Mucosa of descending colon (tissue), 3 donors: ENCODE measurements at regions not wholly inside any gene's neighbourhood (a gene's known extent, or its start where the extent isn't known, plus 50 kb on each side); places are given as distances from the start of the nearest gene placed in this dataset.
"Not testable (repeated sequence)": the region's sequence is repeated elsewhere in the genome, so short reads cannot be mapped to it uniquely, and the experiment has no call there.

Source experiments
- ATAC-seq: fragments of 200-7000 bp; cut with Tn5 transposase; one replicate; pipeline ENCODE4 v1.9.1; 2020; ENCODE audit warnings: mild to moderate bottlenecking, moderate library complexity
- DNase-seq, 3 donors: peaks; one replicate each; pipeline ENCODE4 v3.0.0-alpha.2; 2020
- H3K36me3 ChIP-seq: fragments of 200-600 bp; one replicate; pipeline ENCODE4 v1.8.0; 2021; ENCODE audit warnings: low read depth, mild to moderate bottlenecking
- H3K4me1 ChIP-seq: fragments of 200-600 bp; one replicate; pipeline ENCODE4 v1.8.0; 2021; ENCODE audit warnings: low read depth, mild to moderate bottlenecking
- H3K4me3 ChIP-seq: fragments of 200-600 bp; one replicate; pipeline ENCODE4 v1.8.0; 2021; ENCODE audit warnings: mild to moderate bottlenecking
- H3K9me3 ChIP-seq: fragments of 200-600 bp; one replicate; pipeline ENCODE4 v1.8.0; 2021; ENCODE audit warnings: mild to moderate bottlenecking
- intact Hi-C, 2 donors: fragments of 100-400 bp; cut with DNase I in 1 of 2; cut with micrococcal nuclease in 1 of 2; formaldehyde crosslinking; loops; one replicate each; pipeline versions ENCODE4 v1.11.0 to v1.11.1; 2022; cut with DNase I, micrococcal nuclease
- TF ChIP-seq, protein P1 (sequence below): fragments of 200-600 bp; IDR thresholded peaks from one replicate; pipeline ENCODE4 v1.8.0; 2022; ENCODE audit warnings: antibody characterized with exemption, mild to moderate bottlenecking
- donor health status: DM: no; HTN: no; CAD: no; lungs with moderate emphysema.
- donor health status: DM: no; HTN: no; CAD: no.
- donor health status: DM: no; HTN: yes; CAD: no.

DNA sequence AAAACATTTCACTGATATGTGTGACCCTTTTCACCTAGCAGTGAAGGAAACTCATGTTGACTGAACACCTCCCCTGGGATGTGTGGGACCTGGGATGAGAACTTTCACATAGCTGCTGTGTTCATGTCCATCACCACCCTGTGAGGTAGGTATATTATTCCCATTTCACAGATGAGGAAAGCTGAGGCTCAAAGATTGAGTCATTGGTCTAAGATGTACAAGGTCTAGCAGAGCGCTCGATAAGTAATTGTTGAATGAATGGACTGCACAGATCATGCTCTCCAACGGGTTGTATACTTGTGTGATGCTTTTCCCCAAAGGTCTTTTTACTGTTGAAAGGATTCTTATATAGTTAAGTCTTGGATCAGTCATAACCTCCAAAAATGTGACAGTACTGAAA lies 75.6 kb upstream of the TSC22D1 start:
- intact Hi-C loops: no loop called here

DNA sequence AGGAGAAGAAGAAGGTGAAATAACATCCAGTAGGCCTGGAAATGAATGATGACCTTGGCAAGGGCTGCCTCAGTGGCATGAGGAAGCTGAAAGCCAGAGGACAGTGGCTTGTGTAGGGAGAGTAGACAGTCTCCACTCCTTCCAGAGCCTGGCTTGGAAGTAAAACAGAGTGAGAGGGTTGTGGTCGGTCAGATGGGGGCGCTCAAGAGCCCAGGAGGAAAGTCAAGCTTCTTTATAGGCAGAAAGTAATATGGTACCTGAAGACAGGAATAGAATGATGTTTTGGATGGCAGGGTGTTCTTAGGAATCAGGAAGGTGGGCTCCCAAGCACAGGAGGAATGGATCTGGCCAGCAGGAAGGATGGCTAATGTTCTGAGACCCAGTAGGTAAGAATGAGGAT lies 75.1 kb upstream of the TSC22D1 start:
- DNase-seq: no peak
- Histone ChIP-seq H3K4me3 (no peak overlapping the region), H3K36me3 (no peaks in the 10 kb centered on the region), H3K9me3 (no peaks in the 10 kb centered on the region), H3K4me1 (no peaks in the 10 kb centered on the region)
- ATAC-seq: no peak
- intact Hi-C loops: no loop called here
- TF ChIP-seq, protein P1, sequence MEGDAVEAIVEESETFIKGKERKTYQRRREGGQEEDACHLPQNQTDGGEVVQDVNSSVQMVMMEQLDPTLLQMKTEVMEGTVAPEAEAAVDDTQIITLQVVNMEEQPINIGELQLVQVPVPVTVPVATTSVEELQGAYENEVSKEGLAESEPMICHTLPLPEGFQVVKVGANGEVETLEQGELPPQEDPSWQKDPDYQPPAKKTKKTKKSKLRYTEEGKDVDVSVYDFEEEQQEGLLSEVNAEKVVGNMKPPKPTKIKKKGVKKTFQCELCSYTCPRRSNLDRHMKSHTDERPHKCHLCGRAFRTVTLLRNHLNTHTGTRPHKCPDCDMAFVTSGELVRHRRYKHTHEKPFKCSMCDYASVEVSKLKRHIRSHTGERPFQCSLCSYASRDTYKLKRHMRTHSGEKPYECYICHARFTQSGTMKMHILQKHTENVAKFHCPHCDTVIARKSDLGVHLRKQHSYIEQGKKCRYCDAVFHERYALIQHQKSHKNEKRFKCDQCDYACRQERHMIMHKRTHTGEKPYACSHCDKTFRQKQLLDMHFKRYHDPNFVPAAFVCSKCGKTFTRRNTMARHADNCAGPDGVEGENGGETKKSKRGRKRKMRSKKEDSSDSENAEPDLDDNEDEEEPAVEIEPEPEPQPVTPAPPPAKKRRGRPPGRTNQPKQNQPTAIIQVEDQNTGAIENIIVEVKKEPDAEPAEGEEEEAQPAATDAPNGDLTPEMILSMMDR: no peak

More for the DNA sequence above, 75.6 kb upstream of the TSC22D1 start:
- no peak for DNase-seq
- Histone ChIP-seq H3K4me3 (no peak overlapping the region), H3K9me3 (no peaks in the 10 kb centered on the region), H3K4me1 (no peaks in the 10 kb centered on the region), H3K36me3 (no peaks in the 10 kb centered on the region)
- TF ChIP-seq, protein P1: no peak
- no peak for ATAC-seq

DNA sequence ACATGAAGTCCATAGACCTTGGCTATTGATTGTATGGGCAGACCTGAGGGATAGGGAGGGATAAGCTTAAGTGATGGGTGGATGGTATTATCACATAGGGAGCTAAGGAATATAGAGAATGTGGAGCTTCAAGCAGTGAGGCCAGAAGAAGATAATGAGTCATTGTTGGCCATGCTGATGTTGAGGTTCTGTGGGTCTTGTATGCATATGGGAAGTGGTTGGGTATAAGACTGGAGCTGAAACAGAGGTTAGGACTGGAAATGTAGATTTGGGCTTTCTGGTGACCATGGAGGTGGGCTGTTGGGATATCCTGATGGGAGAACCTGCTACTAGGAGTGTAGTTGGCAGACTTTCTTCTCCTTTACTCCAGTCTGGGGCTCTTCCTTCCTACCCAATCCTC lies 73.7 kb upstream of the TSC22D1 start:
- no peak overlapping the region for H3K4me3 ChIP-seq
- no peak for DNase-seq
- H3K4me1 ChIP-seq: no peaks in the 10 kb centered on the region
- TF ChIP-seq, protein P1: no peak
- intact Hi-C loops: no loop called here
- no peak for ATAC-seq
- H3K9me3 ChIP-seq: no peaks in the 10 kb centered on the region
- no peaks in the 10 kb centered on the region for H3K36me3 ChIP-seq

DNA sequence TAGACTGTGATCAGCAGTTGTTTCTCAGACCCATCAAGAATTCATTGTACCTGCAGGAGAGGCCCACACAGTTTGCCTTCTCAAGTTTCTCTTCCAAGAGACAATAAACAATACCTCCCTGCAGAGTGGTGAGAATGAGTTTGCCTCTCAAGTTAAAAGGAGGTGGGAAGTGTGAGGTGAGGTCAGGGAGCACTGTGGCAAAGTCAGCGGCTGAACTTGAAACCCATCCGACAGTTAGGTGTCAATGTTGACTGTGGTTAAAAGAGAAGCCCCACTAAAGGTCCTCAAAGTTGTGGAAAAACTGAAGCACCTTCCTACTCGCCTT lies 72.9 kb upstream of the TSC22D1 start:
- no peak for ATAC-seq
- Histone ChIP-seq H3K4me3 (no peak overlapping the region), H3K36me3 (no peaks in the 10 kb centered on the region), H3K9me3 (no peaks in the 10 kb centered on the region), H3K4me1 (no peaks in the 10 kb centered on the region)
- no peak for DNase-seq
- intact Hi-C loops: no loop called here
- TF ChIP-seq, protein P1: no peak

DNA sequence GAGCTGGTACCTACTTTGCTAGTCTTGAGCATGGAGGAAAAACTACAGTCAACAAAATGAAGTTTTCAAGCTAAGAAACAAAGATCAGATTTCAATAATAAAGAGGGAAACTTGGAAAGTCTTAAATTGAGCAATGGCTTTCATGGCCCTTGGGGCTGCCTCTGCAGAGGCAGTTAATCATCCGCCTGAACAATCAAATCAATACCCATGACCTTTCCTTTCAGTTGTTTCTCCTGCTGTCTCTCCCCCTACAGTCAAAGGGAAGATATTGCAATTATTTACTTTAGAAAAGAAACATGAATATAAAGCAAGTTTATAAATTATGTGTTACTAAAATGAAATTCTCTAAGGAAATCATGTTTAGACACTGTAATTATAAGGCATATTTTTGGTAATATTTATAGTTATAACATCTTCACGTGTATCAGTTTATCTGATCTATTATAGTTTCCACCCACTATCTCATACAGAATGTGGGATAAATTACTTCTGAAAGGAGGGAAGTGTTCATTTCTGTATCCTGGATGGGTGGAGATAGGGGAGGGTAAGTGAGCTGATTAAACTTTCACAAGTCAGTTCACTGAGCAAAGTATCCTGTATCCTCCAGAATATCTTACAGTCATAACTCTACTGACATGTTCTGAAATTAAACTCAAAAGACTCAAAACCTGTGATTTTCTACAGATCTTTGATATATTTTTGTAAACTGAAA lies 72.4 kb upstream of the TSC22D1 start:
- Histone ChIP-seq H3K36me3 (no peaks in the 10 kb centered on the region), H3K4me3 (no peak overlapping the region), H3K4me1 (no peaks in the 10 kb centered on the region), H3K9me3 (no peaks in the 10 kb centered on the region)
- ATAC-seq: no peak
- intact Hi-C loops: no loop called here
- DNase-seq: no peak
- TF ChIP-seq, protein P1: no peak

DNA sequence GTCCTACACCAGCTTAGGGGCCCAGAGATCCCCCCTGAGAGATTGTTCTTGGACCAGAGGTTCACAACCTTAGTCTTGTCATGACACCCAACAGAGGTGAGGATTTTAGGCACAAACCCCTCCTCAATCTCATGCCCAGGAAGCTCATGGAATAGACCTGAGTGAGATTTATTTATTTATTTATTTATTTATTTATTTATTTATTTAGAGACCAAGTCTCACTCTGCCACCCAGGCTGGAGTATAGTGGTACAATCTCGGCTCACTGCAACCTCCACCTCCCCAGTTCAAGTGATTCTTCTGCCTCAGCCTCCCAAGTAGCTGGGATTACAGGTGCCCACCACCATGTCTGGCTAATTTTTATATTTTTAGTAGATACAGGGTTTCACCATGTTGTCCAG lies 71.4 kb upstream of the TSC22D1 start:
- DNase-seq, intact Hi-C loops, H3K4me1 ChIP-seq, ATAC-seq, H3K4me3 ChIP-seq, H3K36me3 ChIP-seq, H3K9me3 ChIP-seq: not testable (repeated sequence)
